ENCODE measurements at regions not wholly inside any gene's neighbourhood (a gene's known extent, or its start where the extent isn't known, plus 50 kb on each side); places are given as distances from the start of the nearest gene placed in this dataset.

DNA sequence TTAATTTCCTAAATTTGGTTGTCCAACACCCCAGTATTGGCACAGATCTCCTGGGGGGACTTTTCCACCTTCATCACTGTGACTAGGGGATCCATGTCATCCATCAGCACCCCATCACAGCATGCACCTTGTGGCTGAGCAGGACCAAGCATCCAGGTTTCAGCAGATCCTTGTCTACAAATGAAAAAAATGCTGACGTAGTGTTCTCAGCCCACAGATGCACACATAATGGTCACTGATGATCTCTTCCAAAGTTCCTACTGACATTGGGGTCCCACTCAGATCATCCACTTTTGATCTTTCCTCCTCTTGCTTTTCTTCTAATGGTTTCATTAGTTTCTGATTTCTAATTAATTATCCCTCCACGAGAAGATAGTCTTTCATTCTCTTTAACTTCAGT, 373.1 kb downstream of the TBX15 start:
- no peak for TF ChIP-seq POLR2A (IDR thresholded peaks at IDR 0.05; ENCODE audit: low read depth, low read length)
- TF ChIP-seq, protein P1, sequence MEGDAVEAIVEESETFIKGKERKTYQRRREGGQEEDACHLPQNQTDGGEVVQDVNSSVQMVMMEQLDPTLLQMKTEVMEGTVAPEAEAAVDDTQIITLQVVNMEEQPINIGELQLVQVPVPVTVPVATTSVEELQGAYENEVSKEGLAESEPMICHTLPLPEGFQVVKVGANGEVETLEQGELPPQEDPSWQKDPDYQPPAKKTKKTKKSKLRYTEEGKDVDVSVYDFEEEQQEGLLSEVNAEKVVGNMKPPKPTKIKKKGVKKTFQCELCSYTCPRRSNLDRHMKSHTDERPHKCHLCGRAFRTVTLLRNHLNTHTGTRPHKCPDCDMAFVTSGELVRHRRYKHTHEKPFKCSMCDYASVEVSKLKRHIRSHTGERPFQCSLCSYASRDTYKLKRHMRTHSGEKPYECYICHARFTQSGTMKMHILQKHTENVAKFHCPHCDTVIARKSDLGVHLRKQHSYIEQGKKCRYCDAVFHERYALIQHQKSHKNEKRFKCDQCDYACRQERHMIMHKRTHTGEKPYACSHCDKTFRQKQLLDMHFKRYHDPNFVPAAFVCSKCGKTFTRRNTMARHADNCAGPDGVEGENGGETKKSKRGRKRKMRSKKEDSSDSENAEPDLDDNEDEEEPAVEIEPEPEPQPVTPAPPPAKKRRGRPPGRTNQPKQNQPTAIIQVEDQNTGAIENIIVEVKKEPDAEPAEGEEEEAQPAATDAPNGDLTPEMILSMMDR (conservative IDR thresholded peaks at IDR 0.05; ENCODE audit: low read depth, low read length): no peak
- TF ChIP-seq NFE2L2 (IDR thresholded peaks at IDR 0.05; ENCODE audit: low read depth, low read length): no peak
- no peak for TF ChIP-seq CEBPB (IDR thresholded peaks at IDR 0.05; ENCODE audit: low read depth, low read length)
- no peak for TF ChIP-seq MXI1 (IDR thresholded peaks at IDR 0.05; ENCODE audit: borderline replicate concordance, low read depth, low read length)
- no peak for TF ChIP-seq MAZ (IDR thresholded peaks at IDR 0.05; ENCODE audit: borderline replicate concordance, low read depth, low read length)
- TF ChIP-seq SMC3 (IDR thresholded peaks at IDR 0.05; ENCODE audit: low read depth, low read length): no peak
- TF ChIP-seq CHD1 (IDR thresholded peaks at IDR 0.05; ENCODE audit: low read depth, low read length): no peak
- TF ChIP-seq, protein P2, sequence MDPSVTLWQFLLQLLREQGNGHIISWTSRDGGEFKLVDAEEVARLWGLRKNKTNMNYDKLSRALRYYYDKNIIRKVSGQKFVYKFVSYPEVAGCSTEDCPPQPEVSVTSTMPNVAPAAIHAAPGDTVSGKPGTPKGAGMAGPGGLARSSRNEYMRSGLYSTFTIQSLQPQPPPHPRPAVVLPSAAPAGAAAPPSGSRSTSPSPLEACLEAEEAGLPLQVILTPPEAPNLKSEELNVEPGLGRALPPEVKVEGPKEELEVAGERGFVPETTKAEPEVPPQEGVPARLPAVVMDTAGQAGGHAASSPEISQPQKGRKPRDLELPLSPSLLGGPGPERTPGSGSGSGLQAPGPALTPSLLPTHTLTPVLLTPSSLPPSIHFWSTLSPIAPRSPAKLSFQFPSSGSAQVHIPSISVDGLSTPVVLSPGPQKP (IDR thresholded peaks at IDR 0.05; ENCODE audit: borderline replicate concordance, low read depth, low read length): no peak
- no peak for TF ChIP-seq RFX5 (IDR thresholded peaks at IDR 0.05; ENCODE audit: low read depth, low read length)
- TF ChIP-seq, protein P3, sequence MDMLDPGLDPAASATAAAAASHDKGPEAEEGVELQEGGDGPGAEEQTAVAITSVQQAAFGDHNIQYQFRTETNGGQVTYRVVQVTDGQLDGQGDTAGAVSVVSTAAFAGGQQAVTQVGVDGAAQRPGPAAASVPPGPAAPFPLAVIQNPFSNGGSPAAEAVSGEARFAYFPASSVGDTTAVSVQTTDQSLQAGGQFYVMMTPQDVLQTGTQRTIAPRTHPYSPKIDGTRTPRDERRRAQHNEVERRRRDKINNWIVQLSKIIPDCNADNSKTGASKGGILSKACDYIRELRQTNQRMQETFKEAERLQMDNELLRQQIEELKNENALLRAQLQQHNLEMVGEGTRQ (IDR thresholded peaks at IDR 0.05; ENCODE audit: low read depth, low read length): no peak
